ENCODE measurements at regions not wholly inside any gene's neighbourhood (a gene's known extent, or its start where the extent isn't known, plus 50 kb on each side); places are given as distances from the start of the nearest gene placed in this dataset.

DNA sequence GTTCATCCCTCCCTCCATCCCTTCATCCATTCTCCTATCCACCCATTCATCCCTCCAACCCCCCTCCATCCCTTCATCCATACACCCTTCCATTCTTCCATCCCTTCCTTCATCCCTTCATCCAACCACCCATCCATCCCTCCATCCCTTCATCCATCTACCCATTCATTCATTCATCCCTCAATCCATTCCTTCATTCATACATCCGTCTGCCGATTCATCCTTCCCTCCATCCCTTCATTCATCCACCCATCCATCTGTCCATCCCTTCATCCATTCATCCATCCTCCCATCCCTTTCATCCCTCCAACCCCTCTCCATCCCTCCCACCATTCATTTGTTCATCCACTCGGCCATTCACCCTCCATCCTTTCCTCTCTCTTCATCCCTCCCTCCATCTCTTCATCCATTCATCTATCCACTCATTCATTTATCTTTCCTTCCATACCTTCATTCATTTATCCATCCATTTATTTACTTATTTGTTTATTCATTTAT lies 95.7 kb downstream of the FOXL1 start:
- peaks cover 0 to 42% (median 5%) of the 10 kb centered on the region in 9 donors for H3K27me3 ChIP-seq
- no peak for TF ChIP-seq POLR2A (IDR thresholded peaks at IDR 0.05)
- TF ChIP-seq, protein P1, sequence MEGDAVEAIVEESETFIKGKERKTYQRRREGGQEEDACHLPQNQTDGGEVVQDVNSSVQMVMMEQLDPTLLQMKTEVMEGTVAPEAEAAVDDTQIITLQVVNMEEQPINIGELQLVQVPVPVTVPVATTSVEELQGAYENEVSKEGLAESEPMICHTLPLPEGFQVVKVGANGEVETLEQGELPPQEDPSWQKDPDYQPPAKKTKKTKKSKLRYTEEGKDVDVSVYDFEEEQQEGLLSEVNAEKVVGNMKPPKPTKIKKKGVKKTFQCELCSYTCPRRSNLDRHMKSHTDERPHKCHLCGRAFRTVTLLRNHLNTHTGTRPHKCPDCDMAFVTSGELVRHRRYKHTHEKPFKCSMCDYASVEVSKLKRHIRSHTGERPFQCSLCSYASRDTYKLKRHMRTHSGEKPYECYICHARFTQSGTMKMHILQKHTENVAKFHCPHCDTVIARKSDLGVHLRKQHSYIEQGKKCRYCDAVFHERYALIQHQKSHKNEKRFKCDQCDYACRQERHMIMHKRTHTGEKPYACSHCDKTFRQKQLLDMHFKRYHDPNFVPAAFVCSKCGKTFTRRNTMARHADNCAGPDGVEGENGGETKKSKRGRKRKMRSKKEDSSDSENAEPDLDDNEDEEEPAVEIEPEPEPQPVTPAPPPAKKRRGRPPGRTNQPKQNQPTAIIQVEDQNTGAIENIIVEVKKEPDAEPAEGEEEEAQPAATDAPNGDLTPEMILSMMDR (IDR thresholded peaks at IDR 0.05) = no peak
- H3K9me3 ChIP-seq = peaks cover 0 to 5% (median 0%) of the 10 kb centered on the region in 12 donors
- H3K36me3 ChIP-seq = no peaks in the 10 kb centered on the region
- peaks cover 0 to 33% (median 7%) of the 10 kb centered on the region in 12 donors for H3K4me1 ChIP-seq
- ATAC-seq = no peak
- no peak overlapping the region for H3K4me3 ChIP-seq
- intact Hi-C loops (cut with DNase I) = loop anchor here in 1 of 10 donors (5.0 kb wide), 1 partner anchor 58 kb away; no protein-coding TSS in a partner anchor
- 91 to 97% (median 95%) methylated on average over 3 of the region's 3 CpGs for WGBS, 4 donors
- no peak overlapping the region for H3K27ac ChIP-seq
- DNase-seq = no peak

DNA sequence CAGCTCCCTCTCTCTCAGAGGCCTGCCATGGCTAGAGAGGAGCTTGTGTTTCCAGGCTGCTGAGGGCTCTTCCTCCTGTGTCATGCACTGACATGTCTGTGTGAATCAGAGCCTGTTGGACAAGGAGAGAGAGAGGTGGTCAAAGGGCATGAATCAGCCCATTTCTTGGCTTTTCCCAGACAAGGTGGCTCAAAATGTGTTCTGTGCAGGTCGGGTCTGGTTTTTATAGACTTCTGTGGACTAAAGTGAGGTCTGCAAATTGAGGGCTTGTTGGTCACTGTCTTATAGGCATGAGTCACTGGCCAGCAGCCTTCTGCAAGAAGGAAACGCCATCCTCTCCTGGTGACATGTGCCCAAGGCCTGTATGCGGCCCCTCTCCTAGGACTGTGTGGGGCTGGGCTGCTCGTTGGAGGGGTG lies 97.9 kb downstream of the FOXL1 start:
- Histone ChIP-seq H3K9me3 (peaks cover 0 to 6% (median 0%) of the 10 kb centered on the region in 12 donors), H3K27me3 (peaks cover 0 to 37% (median 0%) of the 10 kb centered on the region in 9 donors), H3K4me1 (peaks cover 0 to 25% (median 0%) of the 10 kb centered on the region in 12 donors), H3K4me3 (no peak overlapping the region), H3K36me3 (no peaks in the 10 kb centered on the region), H3K27ac (no peak overlapping the region)
- WGBS, 4 donors = 78 to 88% (median 85%) methylated on average over 3 to 4 of the region's 4 CpGs
- DNase-seq (no peak), ATAC-seq (no peak)
- intact Hi-C loops (cut with DNase I) = no loop called here
- TF ChIP-seq, protein P1 (IDR thresholded peaks at IDR 0.05) = no peak
- TF ChIP-seq POLR2A (IDR thresholded peaks at IDR 0.05) = no peak

DNA sequence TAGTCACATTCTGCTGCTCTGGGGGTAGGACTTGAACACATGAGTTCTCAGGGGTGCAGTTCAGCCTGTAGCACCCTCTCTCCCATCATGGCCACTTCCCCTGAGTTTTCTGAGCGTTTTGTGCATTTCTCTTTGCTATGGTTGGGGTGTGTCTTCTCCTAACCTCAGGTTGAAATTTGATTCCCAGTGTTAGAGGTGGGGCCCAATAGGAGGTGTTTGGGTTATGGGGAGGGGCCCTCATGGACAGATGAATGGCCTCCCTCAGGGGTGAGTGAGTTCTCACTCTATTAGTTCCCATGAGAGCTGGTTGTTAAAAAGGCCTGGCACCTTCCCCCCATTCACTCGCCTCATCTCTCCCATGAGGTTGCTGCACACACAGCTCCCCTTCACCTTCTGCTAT lies 101.1 kb downstream of the FOXL1 start:
- TF ChIP-seq, protein P1 (IDR thresholded peaks at IDR 0.05) = no peak
- no peak for TF ChIP-seq POLR2A (IDR thresholded peaks at IDR 0.05)
- no peak for ATAC-seq
- no peak for DNase-seq
- H3K4me1 ChIP-seq = peaks cover 0 to 30% (median 0%) of the 10 kb centered on the region in 12 donors
- intact Hi-C loops (cut with DNase I) = no loop called here
- no peaks in the 10 kb centered on the region for H3K36me3 ChIP-seq
- H3K27ac ChIP-seq = peak overlapping the region in 10 of 12 donors; percentile 21 to 86 (median 72)
- no peak overlapping the region for H3K4me3 ChIP-seq
- H3K9me3 ChIP-seq = peaks cover 0 to 6% (median 0%) of the 10 kb centered on the region in 12 donors
- H3K27me3 ChIP-seq = peaks cover 0 to 17% (median 0%) of the 10 kb centered on the region in 9 donors
- 80 to 88% (median 82%) methylated on average over 2 of the region's 2 CpGs for WGBS, 4 donors

DNA sequence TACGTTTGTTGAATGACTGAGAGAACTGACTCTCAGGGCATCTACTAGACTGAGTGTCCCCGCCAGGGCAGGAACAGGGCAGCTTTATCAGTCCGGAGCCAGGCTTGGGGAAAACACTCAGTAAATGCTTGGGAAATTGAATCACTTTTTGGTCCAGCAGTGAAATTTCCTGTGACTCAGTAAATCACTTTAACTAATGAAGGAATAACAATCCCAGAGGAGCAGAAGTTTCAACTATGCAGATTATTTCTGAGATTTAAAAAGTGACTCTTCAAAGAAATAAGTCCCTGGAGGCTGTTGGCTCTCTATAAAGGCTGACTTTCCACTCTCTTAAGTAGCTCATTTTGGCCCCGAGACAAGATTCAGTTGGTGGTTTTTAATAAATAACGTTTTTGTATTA lies 101.8 kb downstream of the FOXL1 start:
- Histone ChIP-seq H3K27me3 (peaks cover 0 to 15% (median 0%) of the 10 kb centered on the region in 9 donors), H3K9me3 (peaks cover 0 to 6% (median 0%) of the 10 kb centered on the region in 12 donors), H3K36me3 (no peaks in the 10 kb centered on the region), H3K4me3 (peak overlapping the region in 2 of 12 donors; percentile 7 to 37), H3K27ac (peak overlapping the region in 11 of 12 donors; percentile 52 to 86 (median 74)), H3K4me1 (peaks cover 0 to 30% (median 0%) of the 10 kb centered on the region in 12 donors)
- DNase-seq (peak in 2 of 5 donors; percentile 58 to 62), ATAC-seq (peak; percentile 27 to 81 (median 76))
- 28 to 38% (median 33%) methylated on average over 5 of the region's 5 CpGs for WGBS, 4 donors
- TF ChIP-seq, protein P1 (IDR thresholded peaks at IDR 0.05) = no peak
- no peak for TF ChIP-seq POLR2A (IDR thresholded peaks at IDR 0.05)
- intact Hi-C loops (cut with DNase I) = no loop called here

Data from heart left ventricle (tissue), 16 donors.